ENCODE measurements at regions not wholly inside any gene's neighbourhood (a gene's known extent, or its start where the extent isn't known, plus 50 kb on each side); places are given as distances from the start of the nearest gene placed in this dataset.

DNA sequence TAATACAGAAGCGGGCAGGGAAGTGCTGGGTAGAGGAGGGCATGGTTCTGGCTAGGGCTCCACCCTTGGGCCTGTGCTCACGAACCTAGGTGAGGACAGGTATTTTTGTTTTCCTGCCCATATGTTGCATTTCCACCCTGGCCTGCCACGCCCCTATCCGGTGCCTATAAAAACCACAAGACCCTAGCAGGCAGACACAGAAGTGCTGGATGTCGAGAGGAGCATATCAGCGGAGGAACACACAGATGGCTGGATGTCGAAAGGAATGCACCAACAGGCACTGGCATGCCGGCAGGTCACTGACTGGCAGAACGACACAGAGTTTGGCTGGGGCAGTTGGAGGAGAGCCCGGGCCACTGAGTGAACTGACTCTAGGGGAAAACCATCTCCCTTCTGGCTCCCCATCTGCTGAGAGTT, 316.6 kb upstream of the BOD1L1 start:
- TF ChIP-seq GATA2 (IDR thresholded peaks at IDR 0.05; ENCODE audit: low read depth, low read length) (no peak), GATA3 (IDR thresholded peaks at IDR 0.05; ENCODE audit: low read depth, low read length) (no peak)

- TF ChIP-seq GATA3 (IDR thresholded peaks at IDR 0.05; ENCODE audit: low read depth, low read length) (no peak), GATA2 (IDR thresholded peaks at IDR 0.05; ENCODE audit: low read depth, low read length) (no peak)
Observed at GRCh38 chr4:13947921-13948320, 320.4 kb upstream of the BOD1L1 start.

- TF ChIP-seq GATA3 (IDR thresholded peaks at IDR 0.05; ENCODE audit: low read depth, low read length) (no peak), GATA2 (IDR thresholded peaks at IDR 0.05; ENCODE audit: low read depth, low read length) (no peak)
Observed at GRCh38 chr4:13950491-13950890, 323.0 kb upstream of the BOD1L1 start.

GRCh38 chr4:13953083-13953482, 325.6 kb upstream of the BOD1L1 start:
- no peak for TF ChIP-seq GATA2 (IDR thresholded peaks at IDR 0.05; ENCODE audit: low read depth, low read length)
- no peak for TF ChIP-seq GATA3 (IDR thresholded peaks at IDR 0.05; ENCODE audit: low read depth, low read length)

GRCh38 chr4:13955551-13955950, 328.0 kb upstream of the BOD1L1 start:
- TF ChIP-seq GATA2 (IDR thresholded peaks at IDR 0.05; ENCODE audit: low read depth, low read length) (no peak), GATA3 (IDR thresholded peaks at IDR 0.05; ENCODE audit: low read depth, low read length) (no peak)

DNA sequence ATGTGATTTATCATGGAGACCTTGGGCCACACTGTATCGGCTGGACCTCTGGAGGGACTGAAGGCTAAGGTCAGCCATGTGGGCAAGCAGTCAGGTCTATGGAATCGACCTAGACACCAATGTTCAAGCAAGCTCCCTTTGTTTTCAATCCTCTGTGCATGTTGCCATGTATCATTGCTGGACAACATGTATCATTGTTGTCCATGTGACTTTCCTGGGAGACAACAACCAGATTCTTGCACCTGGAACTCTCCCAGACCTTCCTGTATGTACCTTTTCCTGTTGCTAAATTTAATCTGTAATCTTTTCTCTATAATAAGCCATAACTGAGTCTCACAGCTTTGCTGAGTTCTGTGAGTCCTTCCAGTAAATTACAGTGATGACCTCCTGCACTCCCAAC, 329.4 kb upstream of the BOD1L1 start:
- TF ChIP-seq GATA3 (IDR thresholded peaks at IDR 0.05; ENCODE audit: low read depth, low read length) (no peak), GATA2 (IDR thresholded peaks at IDR 0.05; ENCODE audit: low read depth, low read length) (no peak)

DNA sequence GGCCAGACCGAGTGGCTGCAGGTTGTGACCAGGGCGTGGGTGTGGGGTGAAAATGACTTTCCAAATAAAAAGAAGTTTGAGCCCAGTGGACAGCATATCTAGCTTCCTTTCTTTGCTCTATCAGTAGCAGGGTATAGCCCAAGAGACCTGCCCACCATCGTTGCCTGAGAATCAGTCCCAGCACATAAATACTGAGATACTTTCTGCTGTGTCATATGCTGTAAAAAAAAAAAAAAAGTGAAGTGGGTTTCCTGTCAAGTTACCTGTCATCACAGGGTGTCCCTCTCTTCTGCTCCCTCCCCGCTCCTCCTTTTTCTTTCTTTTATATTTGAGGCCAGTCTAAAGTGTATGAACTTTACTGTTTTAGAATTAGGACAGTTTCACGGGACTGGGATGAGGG, 330.3 kb upstream of the BOD1L1 start:
- TF ChIP-seq GATA2 (IDR thresholded peaks at IDR 0.05; ENCODE audit: low read depth, low read length) = no peak
- TF ChIP-seq GATA3 (IDR thresholded peaks at IDR 0.05; ENCODE audit: low read depth, low read length) = no peak

GRCh38 chr4:13963601-13964000, 336.1 kb upstream of the BOD1L1 start:
- TF ChIP-seq GATA2 (IDR thresholded peaks at IDR 0.05; ENCODE audit: low read depth, low read length) (no peak), GATA3 (IDR thresholded peaks at IDR 0.05; ENCODE audit: low read depth, low read length) (no peak)

- TF ChIP-seq GATA3 (IDR thresholded peaks at IDR 0.05; ENCODE audit: low read depth, low read length) = no peak
- no peak for TF ChIP-seq GATA2 (IDR thresholded peaks at IDR 0.05; ENCODE audit: low read depth, low read length)
Observed at GRCh38 chr4:13966231-13967195, 339.0 kb upstream of the BOD1L1 start.

DNA sequence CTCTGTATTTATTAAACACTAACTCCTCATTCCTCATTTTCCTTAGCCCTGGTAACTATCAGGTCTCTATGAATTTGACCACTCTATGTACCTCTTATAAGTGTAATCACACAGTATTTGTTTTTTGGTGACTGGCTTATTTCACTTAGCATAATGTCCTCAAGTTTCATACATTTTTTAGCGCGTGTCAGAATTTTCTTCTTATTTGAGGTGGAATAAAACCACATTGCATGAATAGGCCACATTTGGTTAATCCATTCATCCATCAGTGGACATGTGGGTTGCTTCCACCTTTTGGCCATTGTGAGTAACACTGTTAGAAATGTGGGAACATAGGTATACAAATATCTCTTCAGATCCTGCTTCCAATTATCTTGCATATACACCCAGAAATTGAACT, 341.2 kb upstream of the BOD1L1 start:
- TF ChIP-seq GATA2 (IDR thresholded peaks at IDR 0.05; ENCODE audit: low read depth, low read length) (no peak), GATA3 (IDR thresholded peaks at IDR 0.05; ENCODE audit: low read depth, low read length) (no peak)

DNA sequence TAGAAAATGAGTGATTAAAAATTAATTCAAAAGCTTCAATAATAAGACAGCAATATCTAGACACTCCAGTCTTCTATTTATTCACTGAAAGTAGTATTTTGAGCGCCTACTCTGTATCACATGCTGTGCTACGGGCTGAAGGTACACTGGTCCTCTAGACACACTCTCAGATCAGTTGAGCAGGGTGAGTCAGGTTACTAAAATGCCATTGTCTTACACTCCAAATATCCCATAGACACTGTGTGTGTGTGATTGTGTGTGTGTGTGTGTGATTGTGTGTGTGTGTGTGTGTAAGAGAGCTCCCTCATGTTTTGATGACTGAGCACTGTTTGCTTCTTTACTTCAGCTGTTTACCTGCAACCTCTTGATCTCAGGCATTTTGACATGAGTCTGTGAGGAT, 342.8 kb upstream of the BOD1L1 start:
- no peak for TF ChIP-seq GATA3 (IDR thresholded peaks at IDR 0.05; ENCODE audit: low read depth, low read length)
- TF ChIP-seq GATA2 (IDR thresholded peaks at IDR 0.05; ENCODE audit: low read depth, low read length) = no peak

DNA sequence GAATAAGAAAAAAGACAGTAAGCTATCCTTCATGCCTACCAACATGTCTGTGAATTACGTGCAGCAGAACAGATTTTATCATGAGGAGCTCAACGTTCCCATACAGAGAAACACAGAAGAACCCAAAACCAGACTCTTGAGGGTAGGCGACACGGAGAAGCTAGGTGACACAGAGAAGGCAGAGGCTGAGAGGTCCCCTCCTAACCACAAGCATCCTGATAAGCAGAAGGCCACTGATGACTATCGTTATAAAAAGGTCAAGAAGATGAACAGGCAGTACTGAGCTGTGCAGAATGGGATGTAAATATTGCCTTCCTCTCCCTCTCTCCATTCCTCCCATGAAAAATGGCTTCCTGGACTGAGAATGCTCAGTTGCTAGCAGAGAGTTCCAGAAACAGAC, 350.2 kb upstream of the BOD1L1 start:
- TF ChIP-seq GATA2 (IDR thresholded peaks at IDR 0.05; ENCODE audit: low read depth, low read length) = no peak
- no peak for TF ChIP-seq GATA3 (IDR thresholded peaks at IDR 0.05; ENCODE audit: low read depth, low read length)

DNA sequence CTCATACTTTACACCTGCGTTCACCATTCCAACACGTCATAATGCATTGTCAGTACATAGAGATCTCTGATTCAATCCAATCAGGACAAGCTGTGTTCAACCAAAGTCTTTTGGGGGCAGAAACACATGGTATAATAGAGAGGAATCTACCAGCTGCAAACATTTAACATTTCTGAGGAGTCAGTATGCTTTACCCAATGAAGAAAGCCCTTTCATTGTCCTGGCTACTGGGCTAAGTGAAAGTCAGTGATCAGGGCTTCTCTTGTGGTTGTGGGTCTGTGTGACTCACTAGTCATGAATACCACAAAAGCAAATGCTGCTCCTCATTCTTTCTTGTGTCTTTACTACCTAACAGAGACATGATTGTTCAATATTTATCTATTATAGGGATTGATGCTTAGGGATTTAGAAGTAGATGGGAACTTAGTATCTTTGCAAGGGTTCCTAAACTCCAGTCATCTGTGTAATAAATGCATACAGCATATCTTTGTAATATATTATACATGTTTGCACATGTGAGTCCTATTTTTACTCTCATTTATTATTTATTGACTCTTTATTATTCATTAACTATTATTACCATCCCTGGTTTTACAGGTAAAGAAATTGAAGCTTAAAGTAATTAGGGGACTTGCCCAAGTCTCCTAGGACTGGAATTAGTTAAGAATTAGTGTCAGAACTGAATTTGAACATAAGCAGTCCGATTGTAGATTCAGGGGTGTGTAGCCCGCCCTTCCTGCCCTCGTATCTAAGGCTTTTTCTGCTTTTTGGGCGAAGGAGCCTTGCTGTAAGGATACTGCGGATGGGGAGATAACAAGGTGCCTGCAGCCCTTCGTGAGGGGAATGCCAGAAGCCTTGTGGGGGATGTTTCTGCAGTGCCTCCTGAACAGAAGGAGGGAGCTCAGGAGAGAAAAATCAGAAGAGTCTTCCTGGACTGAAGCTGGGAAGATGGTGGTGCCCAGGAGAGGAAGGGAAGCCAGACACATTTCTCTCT, 353.1 kb upstream of the BOD1L1 start:
- TF ChIP-seq GATA3 (IDR thresholded peaks at IDR 0.05; ENCODE audit: low read depth, low read length) (no peak), GATA2 (IDR thresholded peaks at IDR 0.05; ENCODE audit: low read depth, low read length) (no peak)

DNA sequence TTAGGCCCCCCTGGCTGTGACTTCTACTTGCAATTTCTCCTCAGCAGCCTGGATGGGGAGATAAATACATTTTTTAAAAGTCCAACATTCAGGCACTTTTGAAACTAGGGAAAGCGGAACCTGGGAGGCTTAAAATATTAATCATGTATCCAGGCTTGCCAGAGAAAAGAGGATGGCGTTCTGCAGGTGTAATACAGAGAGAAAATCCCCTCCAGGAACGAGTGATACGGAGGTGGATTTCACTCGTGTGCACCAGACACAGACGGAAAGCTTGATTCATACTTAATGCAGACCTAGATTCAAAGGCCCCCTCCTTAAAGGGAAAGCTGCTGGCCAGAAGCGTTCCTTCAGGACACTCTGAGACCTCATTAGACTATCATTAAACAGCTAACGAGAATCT, 354.0 kb upstream of the BOD1L1 start:
- TF ChIP-seq GATA3 (IDR thresholded peaks at IDR 0.05; ENCODE audit: low read depth, low read length) = no peak
- no peak for TF ChIP-seq GATA2 (IDR thresholded peaks at IDR 0.05; ENCODE audit: low read depth, low read length)

All from SH-SY5Y (cell line).